Epidermal melanocyte (primary cell): ENCODE measurements at regions not wholly inside any gene's neighbourhood (a gene's known extent, or its start where the extent isn't known, plus 50 kb on each side); places are given as distances from the start of the nearest gene placed in this dataset.
"Not testable (repeated sequence)": the region's sequence is repeated elsewhere in the genome, so short reads cannot be mapped to it uniquely, and the experiment has no call there.

Source experiments
- DNase-seq: peaks from one replicate; pipeline ENCODE4 v3.0.0; 2011; ENCODE audit warnings: low spot score; ENCODE audit not compliant: insufficient read length

- DNase-seq: no peak
Observed at GRCh38 chr7:81294897-81295515, 376.2 kb upstream of the SEMA3C start.

DNA sequence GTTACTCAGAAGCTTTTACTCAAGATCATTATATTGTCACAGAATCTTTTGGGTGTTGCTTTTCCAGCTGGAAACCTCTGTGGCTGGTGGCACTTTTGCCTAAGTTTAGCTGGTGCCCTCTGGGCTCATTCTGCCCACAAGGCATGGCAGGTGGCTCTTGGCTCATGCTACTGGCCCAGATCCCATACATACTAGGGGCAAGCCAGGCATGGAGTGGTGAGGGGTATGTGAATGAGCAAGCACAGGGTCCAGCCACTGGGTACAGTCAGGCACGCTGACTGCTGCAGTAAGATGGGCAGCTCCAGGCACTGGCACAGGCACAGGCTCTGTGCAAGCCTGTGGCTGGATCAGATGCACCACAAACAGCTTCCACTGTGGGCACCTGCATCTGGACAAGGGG, 375.0 kb upstream of the SEMA3C start:
- no peak for DNase-seq

- DNase-seq: not testable (repeated sequence)
Observed at GRCh38 chr7:81286754-81287153, 367.9 kb upstream of the SEMA3C start.

DNA sequence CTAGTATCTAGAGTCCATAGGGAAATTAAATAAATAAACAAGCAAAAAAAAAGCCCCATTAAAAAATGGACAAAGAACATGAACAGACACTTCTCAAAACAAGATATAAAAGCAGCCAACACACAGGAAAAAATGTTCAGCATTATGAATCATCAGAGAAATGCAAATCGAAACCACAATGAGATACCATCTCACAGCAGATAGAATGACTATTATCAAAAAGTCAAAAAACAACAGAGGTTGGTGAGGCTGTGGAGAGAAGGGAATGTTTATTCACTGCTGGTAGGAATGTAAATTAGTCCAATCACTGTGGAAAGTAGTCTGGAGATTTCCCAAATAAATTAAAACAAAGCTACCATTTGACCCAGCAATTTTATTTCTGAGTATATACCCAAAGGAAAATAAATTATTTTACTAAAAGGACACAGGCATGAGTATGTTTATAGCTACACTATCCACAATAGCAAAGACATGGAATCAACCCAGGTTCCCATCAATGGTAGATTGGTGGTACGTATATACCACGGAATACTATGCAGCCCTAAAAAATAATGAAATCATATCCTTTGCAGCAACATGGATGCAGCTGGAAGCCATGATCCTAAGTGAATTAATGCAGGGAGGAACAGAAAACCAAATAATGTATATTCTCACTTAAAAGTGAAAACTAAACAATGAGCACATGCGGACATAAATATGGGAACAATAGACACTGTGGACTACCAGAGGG, 366.5 kb upstream of the SEMA3C start:
- DNase-seq: no peak

DNA sequence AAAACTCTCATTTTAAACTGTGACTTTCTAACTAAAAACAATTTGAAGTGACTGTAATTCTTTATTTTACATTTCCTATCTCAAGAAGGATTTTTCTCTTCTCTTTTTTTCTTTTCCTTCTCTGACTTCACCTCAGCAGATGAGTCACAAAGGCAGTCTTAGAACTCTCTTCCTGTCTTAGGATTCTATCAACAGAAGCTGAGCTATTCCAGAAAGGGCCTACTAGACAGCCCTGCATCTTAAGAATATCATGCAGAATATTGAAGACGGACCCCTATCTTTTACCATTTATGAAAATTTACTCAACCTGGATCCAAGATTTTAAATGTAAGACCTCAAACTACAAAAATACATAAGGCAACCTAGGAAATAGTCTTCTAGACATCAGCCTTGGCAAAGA, 365.7 kb upstream of the SEMA3C start:
- no peak for DNase-seq

DNA sequence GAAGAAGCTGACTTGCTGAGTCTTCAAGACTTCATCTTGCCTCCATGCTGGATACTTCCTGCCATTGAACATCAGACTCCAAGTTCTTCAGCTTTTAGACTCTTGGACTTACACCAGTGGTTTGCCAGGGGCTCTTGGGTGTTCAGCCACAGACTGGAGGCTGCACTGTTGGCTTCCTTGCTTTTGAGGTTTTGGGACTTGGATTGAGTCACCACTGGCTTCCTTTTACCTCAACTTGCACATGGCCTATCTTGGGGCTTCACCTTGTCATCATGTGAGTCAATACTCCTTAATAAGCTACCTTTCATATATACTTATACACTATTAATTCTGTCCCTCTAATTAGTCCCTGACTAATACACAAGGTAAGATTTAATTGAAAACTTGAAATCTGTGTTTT, 361.7 kb upstream of the SEMA3C start:
- DNase-seq: no peak

- DNase-seq: no peak
Observed at GRCh38 chr7:81277691-81278090, 358.8 kb upstream of the SEMA3C start.

GRCh38 chr7:81273601-81274397, 354.9 kb upstream of the SEMA3C start:
- no peak for DNase-seq

- no peak for DNase-seq
Observed at GRCh38 chr7:81272176-81272575, 353.3 kb upstream of the SEMA3C start.

DNA sequence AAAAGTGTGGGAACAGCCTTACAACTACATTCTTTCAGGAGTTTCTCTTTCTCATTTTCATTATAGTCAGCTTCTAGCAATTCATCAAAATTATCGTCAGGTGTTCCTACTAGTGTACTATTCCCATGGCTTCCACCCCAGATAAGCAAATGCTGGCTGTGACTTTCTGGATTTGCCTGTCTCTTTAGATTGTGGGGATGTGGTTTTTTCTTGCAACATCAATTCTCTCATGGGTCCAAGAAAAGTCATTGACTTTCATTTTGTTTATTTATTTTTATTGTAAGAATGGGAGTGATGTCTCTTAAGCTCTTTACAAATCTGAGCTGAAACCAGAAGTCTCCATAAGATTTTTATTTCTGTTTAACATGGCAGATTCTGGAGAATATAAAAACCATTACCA, 349.7 kb upstream of the SEMA3C start:
- DNase-seq: no peak

DNA sequence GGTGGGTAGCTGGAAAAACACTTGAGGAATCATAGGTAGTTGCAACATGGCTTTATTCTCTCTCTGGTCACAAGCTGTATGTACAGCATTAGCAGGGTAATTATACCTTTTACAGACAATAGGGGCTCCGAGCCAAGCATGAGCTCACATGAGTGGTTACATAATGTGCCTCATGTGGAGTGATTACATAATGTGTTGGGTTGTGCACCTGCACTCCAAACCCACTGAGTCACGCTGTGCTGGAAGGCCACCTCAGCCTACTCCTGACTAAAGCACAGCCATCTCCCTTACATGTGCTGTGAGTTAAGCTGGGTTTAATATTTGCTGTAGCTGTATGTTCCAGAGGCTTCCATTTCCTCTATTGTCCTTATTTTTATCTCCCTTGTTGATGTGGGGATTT, 348.7 kb upstream of the SEMA3C start:
- DNase-seq: no peak

- DNase-seq: no peak
Observed at GRCh38 chr7:81264116-81264515, 345.3 kb upstream of the SEMA3C start.

DNA sequence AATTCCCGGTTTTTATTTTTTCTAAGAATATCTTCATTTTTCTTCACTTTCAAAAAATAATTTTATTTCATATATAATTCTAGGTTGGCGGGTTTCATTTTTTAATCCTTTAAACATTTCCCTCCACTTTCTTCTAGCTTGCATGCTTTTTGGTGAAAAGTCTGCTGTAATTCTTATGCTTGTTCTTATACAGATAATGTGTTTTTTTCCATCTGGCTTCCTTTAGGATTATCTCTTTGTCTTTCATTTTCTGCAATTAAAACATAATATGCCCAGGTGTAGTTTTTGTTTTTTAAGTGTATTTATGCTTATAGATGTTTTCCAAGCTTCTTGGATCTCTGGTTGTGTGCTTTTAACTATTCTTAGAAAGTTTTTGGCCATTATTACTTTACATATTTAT, 341.3 kb upstream of the SEMA3C start:
- DNase-seq: no peak

- DNase-seq: no peak
Observed at GRCh38 chr7:81256991-81257390, 338.1 kb upstream of the SEMA3C start.

- DNase-seq: no peak
Observed at GRCh38 chr7:81248420-81248819, 329.6 kb upstream of the SEMA3C start.

- DNase-seq: not testable (repeated sequence)
Observed at GRCh38 chr7:81247364-81247763, 328.5 kb upstream of the SEMA3C start.

DNA sequence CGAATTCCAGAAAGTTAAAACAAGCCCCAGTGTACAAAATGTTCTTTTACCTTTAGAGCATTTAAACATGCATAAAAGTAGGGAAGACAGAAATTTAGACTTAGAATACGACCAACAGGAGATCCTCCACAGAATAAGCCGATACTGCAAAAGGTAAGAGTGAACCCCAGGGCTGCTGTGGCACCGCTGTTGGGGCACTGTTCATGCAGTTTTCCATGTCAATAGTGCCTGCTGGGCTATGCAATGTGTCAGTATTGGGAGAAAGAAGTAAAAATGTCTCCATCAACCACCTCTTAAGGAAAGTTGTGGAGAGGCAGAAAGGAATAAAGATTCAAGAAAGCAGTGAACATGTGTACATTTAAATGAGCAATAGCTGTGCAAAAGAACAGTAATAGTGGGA, 326.5 kb upstream of the SEMA3C start:
- DNase-seq: no peak

GRCh38 chr7:81244224-81244623, 325.4 kb upstream of the SEMA3C start:
- DNase-seq: no peak

DNA sequence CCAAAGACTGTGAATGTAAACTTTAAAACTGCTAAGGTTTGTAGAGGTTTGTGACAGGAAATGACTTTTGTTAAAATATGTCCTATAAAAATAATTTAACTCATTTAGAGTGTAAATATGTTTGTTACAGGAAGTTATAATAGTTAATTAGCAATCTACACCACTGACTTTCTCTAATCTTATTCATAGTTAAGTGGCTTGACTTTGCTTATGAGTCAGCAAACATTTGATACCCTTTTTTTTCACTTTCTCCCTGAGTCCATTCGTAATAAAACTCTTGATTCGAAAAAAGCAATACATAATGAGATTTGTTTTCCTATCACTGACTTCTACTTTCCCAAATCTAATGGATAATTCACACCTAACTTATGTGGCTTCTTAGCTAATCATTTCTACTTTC, 317.7 kb upstream of the SEMA3C start:
- DNase-seq: no peak

DNA sequence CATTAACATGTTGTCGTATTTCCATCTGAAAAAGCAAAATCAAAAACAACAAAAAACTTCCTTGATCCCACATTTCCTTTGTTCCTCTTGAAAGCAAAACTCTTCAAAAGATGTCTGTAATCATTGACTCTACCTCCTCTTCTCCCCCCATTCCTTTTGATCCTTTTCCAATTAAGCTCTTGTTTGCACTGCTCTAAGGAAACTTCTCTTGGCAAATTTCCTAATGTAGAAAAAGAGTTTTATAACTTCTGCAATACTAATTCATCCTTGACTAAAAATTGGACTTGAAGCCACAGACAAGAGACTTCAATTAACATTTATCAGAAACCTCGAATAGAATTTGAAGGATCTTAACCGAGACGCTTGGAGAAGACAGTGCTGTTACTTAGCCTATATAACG, 317.1 kb upstream of the SEMA3C start:
- no peak for DNase-seq

DNA sequence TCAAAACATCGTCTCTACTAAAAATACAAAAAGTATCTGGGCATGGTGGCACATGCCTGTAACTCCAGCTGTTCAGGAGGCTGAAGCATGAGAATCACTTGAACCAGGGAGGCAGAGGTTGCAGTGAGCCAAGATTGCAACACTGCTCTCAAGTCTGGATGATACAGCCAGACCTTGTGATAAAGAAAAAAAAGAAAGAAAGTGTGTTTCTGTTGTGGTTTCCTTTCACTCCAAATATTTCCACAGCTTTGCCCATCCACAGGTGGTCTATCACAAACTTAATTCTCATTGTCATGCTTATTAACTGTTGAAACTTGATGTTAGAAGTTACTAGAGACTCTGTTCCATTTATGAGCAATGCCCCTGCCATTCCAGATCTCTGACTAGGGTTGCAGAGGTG, 316.0 kb upstream of the SEMA3C start:
- DNase-seq: no peak

GRCh38 chr7:81233208-81233940, 314.5 kb upstream of the SEMA3C start:
- DNase-seq: no peak
